Astrocyte (in vitro differentiated cells and primary cell): ENCODE measurements at regions not wholly inside any gene's neighbourhood (a gene's known extent, or its start where the extent isn't known, plus 50 kb on each side); places are given as distances from the start of the nearest gene placed in this dataset.

Experiments used
- EZH2 ChIP-seq: IDR thresholded peaks from 2 replicates; pipeline ENCODE4 v1.6.1; 2012; ENCODE audit warnings: mild to moderate bottlenecking, low read length, inconsistent platforms; ENCODE audit not compliant: insufficient read depth
- TF ChIP-seq, protein P1 (sequence below): IDR thresholded peaks from 2 replicates; pipeline ENCODE4 v1.5.1; 2011; ENCODE audit warnings: low read depth, mild to moderate bottlenecking, inconsistent platforms, low read length, moderate library complexity; ENCODE audit not compliant: insufficient read depth

DNA sequence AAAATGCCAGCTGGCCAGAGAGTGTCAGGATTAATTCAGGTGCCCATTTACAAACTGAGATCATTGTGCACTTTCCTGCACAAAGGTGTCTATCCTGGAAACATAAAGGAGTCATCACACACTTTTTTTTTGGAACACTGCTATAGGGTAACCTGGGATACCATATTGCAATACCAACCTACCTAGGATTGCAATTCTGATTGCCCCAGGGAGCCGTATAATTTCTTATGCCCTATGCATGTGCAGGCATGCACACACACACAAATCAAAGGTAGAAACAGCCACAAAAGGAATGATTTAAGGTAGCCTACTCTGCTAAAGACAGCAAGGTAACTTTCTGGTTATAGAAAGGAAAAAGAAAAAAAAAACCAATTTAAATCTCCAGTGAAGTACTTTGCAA is 285.3 kb upstream of the KITLG start:
- TF ChIP-seq, protein P1, sequence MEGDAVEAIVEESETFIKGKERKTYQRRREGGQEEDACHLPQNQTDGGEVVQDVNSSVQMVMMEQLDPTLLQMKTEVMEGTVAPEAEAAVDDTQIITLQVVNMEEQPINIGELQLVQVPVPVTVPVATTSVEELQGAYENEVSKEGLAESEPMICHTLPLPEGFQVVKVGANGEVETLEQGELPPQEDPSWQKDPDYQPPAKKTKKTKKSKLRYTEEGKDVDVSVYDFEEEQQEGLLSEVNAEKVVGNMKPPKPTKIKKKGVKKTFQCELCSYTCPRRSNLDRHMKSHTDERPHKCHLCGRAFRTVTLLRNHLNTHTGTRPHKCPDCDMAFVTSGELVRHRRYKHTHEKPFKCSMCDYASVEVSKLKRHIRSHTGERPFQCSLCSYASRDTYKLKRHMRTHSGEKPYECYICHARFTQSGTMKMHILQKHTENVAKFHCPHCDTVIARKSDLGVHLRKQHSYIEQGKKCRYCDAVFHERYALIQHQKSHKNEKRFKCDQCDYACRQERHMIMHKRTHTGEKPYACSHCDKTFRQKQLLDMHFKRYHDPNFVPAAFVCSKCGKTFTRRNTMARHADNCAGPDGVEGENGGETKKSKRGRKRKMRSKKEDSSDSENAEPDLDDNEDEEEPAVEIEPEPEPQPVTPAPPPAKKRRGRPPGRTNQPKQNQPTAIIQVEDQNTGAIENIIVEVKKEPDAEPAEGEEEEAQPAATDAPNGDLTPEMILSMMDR = no peak
- TF ChIP-seq EZH2 = no peak
